HG03520 (cell line): ENCODE measurements at regions not wholly inside any gene's neighbourhood (a gene's known extent, or its start where the extent isn't known, plus 50 kb on each side); places are given as distances from the start of the nearest gene placed in this dataset.

Experiments
- ATAC-seq: cut with Tn5 transposase; IDR thresholded peaks from one replicate; pipeline ENCODE4 v1.9.1; 2021; ENCODE audit warnings: mild to moderate bottlenecking, moderate library complexity; ENCODE audit not compliant: unreplicated experiment

GRCh38 chr2:42963452-42964068, 171.2 kb upstream of the HAAO start:
- no peak for ATAC-seq

- ATAC-seq, result no peak
Observed at GRCh38 chr2:42962508-42962953, 170.1 kb upstream of the HAAO start.

DNA sequence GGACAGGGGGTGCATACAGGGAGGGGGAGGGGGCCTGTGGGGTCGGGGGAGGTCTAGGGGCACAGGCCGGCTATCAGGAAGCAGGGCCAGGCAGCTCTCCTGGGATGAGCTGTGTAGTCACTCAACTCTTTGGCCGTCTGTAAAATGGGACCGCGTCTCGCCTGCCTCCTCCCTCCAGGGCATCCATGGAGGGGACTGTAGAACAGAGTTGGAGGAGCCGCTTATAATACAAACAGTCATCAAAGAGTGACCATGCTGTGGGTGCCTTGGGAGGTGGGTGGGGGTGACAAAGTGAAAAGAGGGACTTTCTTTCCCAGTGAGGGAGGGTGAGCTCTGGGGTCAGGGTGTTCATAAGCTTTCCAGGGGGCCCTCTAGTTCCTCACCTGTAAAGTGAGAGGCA, 169.6 kb upstream of the HAAO start:
- no peak for ATAC-seq

GRCh38 chr2:42961385-42961811, 169.0 kb upstream of the HAAO start:
- ATAC-seq, result no peak

DNA sequence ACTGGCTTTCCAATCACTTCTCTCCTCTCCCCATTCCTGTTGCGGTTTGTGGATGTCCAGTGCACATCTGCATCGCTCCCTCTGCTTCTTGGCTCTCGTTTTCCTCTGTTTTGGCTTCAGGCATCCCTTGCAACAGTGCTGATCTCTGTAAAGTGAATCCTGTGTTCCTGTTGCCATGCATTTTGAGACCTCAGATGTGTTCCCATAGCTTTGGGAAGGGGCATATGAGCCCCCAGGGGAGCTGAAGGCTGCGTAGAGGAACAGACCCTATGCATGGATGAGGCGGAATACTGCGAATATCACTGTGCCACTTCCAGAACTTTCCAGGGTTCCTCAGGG, 168.4 kb upstream of the HAAO start:
- no peak for ATAC-seq

DNA sequence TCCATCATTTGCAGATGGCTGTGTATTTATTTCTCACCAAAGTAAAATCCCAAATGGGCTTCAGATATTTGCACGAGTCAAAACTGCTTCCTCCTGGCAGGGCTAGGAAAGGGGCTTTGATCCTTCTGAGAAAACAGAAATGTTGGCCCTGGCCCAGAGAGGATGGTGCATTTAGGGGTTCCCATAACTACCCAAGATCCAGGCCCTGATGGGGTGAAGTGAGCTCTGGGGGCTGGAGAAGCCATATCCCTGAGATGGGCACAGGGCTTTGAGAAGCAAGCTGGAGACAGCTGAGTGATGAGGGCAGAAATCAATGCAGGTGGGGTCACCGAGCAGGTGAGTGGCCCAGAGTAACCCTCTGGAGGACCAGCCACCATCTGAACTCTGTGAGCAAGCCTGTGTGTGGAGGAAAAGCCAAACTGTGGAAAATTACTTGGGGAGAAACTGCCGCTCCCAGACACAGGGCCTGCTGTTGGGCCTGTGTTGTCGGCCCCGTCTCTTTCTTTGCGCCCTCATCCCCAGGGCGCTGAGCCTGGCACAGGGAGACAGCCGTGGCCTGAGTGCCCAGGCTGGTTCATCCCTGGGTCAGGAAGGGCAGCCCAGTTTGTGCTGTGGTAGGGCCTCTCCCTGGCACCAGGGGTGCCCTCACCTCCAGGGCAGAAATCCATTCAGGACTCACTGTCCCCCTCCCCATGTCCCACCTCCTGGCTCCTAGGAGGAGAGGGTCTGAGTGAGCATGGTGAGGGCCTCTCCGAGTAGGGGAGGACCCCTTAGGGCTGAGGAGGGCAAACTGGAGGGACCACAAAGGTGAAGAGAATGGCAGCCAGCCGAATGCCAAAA, 167.8 kb upstream of the HAAO start:
- no peak for ATAC-seq

- no peak for ATAC-seq
Observed at GRCh38 chr2:42959234-42960001, 167.0 kb upstream of the HAAO start.

DNA sequence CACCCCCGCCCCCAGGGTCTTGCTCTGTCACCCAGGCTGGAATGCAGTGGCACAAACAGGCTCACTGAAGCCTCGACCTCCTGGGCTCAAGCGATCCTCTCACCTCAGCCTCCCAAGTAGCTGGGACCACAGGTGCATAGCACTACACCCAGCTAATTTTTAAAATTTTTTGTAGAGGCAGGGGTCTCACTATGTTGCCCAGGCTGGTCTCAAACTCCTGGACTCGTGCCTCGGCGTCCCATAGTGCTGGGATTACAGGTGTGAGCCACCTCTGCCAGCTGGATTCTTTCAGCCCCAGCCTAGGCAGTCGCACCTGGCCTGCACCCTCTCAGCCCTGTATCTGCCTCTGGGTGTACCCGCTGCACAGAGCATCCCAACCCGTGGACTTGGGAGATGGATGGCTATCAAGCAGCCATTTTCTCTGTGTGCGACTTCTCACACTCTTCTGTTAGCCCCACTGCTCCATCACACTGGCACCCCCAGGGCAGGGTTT, 166.4 kb upstream of the HAAO start:
- ATAC-seq, result no peak

- ATAC-seq, result no peak
Observed at GRCh38 chr2:42957861-42958301, 165.5 kb upstream of the HAAO start.

GRCh38 chr2:42957109-42957860, 164.9 kb upstream of the HAAO start:
- ATAC-seq, result no peak

GRCh38 chr2:42954227-42954962, 162.0 kb upstream of the HAAO start:
- ATAC-seq, result no peak

DNA sequence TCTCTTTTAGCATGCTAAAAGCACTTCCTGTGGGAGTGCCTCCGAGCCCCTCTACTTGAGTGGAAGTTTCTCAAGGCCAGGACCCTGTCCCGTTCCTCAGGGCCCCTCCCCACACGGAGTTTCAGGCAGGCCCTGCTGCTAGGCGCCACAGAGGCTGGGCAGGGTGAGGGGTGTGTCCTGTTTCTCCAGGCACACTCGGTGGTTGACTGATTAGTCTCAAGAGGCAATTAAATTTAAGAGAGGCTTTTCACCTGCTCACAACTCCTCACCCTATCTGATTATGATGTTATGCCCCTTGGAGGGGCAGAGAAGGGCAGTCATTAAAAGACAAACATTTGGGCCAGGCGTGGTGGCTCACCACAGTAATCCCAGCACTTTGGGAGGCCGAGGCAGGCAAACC, 160.8 kb upstream of the HAAO start:
- no peak for ATAC-seq

DNA sequence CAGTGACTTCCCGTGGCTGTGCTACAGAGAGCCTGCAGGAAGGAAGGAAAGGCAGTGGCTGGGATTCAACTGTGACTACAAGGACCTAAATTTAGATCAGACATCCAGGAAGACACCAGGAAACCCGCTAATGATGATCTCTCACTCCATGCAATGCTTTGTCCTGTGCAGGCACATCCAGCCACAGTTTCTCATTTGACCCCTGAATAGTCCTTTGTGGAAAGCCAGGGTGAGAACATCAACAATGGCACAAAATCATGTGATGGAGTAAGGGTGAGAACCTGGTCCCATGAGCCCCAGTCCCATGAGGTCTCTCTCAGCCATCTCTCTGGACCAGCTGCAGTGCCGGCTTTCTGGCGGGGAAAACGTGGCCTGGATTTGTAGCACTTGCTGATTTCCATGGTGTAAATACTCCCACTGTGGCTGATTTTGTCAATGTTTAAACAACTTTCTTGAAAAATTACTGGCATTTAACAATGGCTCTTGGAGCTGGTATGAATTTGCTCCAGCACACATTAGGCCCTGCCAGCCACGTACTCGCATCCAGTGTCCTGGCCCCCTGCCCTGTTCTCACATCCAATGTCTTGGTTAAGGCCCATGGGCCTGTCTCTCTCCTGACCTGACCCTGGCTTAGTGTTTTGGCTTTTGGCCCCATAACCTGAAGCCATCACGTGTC, 159.0 kb upstream of the HAAO start:
- ATAC-seq, result no peak

DNA sequence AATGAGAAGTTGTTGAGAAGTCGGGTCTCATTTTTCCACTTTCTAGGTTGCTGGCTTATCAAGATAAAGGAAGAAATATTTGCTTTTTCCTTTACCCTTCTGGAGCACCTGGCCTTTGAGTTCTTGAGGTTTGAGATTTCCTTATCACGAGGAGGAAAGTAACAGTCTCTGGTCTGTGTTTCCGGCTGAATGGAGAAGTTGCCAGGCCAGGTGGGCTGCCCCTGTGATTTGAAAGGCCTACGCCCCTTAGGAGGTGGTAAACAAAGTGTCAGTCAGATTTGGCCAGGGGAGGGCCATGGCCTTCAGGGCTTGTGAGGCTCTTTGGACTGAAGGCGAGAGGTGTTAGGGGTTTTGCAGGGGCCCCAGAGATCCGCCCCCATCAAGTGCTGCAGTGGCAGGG, 156.7 kb upstream of the HAAO start:
- ATAC-seq, result no peak

DNA sequence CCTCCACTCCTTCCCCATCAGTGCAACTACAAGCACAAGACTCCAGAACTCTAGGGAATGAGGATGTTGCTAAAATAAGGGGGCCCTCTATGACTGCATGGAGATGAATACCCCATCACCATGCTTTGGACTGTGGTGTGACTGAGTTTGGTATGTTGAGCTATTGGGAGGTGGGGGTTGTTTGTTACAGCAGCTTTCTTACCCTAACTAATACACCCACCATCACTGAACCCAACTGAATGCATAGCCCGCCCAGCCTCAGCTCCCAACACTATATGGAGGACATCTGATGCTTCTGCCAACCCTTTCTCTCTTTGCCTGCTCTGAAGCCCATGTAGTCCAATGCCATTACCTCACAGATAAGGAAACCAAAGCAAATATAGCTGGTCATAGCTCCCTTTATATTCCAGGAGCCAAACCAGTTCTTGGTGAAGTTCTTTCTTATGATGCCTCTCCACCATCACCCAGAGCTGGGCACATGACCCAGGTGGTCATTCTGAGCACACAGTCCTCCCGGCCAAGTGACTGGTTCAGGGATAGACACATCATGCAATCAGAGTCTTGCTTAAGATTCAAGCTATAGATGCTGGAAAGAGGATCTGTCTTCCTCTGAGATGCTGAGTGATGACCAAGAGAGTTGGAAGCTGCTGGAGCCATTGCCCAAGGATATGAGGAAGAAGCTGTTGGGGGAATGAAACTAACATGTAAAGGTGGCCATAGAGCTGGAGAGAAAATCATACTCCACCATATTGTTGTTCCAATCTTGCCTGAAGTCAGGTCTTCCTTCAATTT, 155.6 kb upstream of the HAAO start:
- ATAC-seq, result no peak

GRCh38 chr2:42944779-42945415, 152.5 kb upstream of the HAAO start:
- no peak for ATAC-seq

DNA sequence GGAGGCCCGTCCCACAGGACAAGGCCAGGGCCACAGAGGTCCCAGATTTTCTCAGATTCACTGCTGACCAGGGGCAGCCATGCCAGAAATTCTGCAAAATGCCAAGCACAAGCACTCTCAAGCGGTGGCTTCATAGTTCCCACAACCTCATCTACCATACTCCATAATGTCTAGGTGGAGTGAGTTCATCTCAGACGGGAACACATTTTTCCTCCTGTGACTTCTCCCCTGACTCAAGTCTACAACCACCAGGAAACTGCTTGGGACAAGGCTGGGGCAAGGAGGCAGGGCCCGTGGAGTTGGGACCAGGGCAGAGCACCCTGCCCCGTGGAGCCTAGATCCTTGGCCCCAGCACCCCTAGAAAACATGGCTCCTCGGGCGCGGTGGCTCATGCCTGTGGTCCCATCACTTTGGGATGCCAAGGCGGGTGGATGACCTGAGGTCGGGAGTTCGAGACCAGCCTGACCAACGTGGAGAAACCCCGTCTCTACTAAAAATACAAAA, 150.7 kb upstream of the HAAO start:
- no peak for ATAC-seq
